ENCODE measurements at regions not wholly inside any gene's neighbourhood (a gene's known extent, or its start where the extent isn't known, plus 50 kb on each side); places are given as distances from the start of the nearest gene placed in this dataset.

- TF ChIP-seq YY1 (IDR thresholded peaks at IDR 0.05) (no peak), CTCF (IDR thresholded peaks at IDR 0.05; ENCODE audit: low read depth, low read length, missing input control) (no peak), RAD21 (IDR thresholded peaks at IDR 0.05) (no peak), MAX (IDR thresholded peaks at IDR 0.05) (no peak), EGR1 (IDR thresholded peaks at IDR 0.05; ENCODE audit: low read depth in 2 of 2) (no peak), JUND (IDR thresholded peaks at IDR 0.05) (no peak), REST (IDR thresholded peaks at IDR 0.05) (no peak), TAF1 (conservative IDR thresholded peaks at IDR 0.05) (no peak)
These were observed 98.7 kb downstream of the KCNJ12 start for GRCh38 chr17:21474815-21475214.
